ENCODE measurements at regions not wholly inside any gene's neighbourhood (a gene's known extent, or its start where the extent isn't known, plus 50 kb on each side); places are given as distances from the start of the nearest gene placed in this dataset.

- TF ChIP-seq CTCF (IDR thresholded peaks at IDR 0.05): no peak
- no peak for TF ChIP-seq REST (IDR thresholded peaks at IDR 0.05; ENCODE audit: low read depth, low read length)
- no peak for TF ChIP-seq NRF1 (IDR thresholded peaks at IDR 0.05; ENCODE audit: low read depth, low read length)
- no peak for TF ChIP-seq SMC3 (IDR thresholded peaks at IDR 0.05; ENCODE audit: low read depth, low read length)
- TF ChIP-seq EP300 (IDR thresholded peaks at IDR 0.05; ENCODE audit: borderline replicate concordance in 1 of 2, low read depth in 1 of 2, low read length in 1 of 2): no peak
- no peak for TF ChIP-seq JUND (IDR thresholded peaks at IDR 0.05)
- TF ChIP-seq YY1 (IDR thresholded peaks at IDR 0.05; ENCODE audit: low read depth): no peak
- no peak for TF ChIP-seq RAD21 (IDR thresholded peaks at IDR 0.05; ENCODE audit: low read length)
- no peak for TF ChIP-seq SIN3A (IDR thresholded peaks at IDR 0.05; ENCODE audit: borderline replicate concordance, low read depth, low read length)
- no peak for TF ChIP-seq POLR2AphosphoS5 (IDR thresholded peaks at IDR 0.05; ENCODE audit: low read depth, low read length)
These were observed 484.6 kb downstream of the ZNF608 start for GRCh38 chr5:124261848-124262247.

Measured in SK-N-SH (cell line).